Activated T-cell treated with anti-CD3 and anti-CD28 coated beads, Interleukin-2, amount 50 U/mL, for 48 hours (primary cell): ENCODE measurements at regions not wholly inside any gene's neighbourhood (a gene's known extent, or its start where the extent isn't known, plus 50 kb on each side); places are given as distances from the start of the nearest gene placed in this dataset.

Experiments used
- DNase-seq, 2 experiments: peaks; one replicate each; pipeline ENCODE4 v3.0.0-alpha.2; 2020

- no peak for DNase-seq
Observed at GRCh38 chr2:145253492-145253891, 733.6 kb upstream of the ZEB2 start.

GRCh38 chr2:145245268-145245870 is 725.5 kb upstream of the ZEB2 start:
- DNase-seq = no peak

- DNase-seq = no peak
Observed at GRCh38 chr2:145235312-145235711, 715.4 kb upstream of the ZEB2 start.

GRCh38 chr2:145230546-145230945 is 710.6 kb upstream of the ZEB2 start:
- DNase-seq = no peak

GRCh38 chr2:145228506-145228905 is 708.6 kb upstream of the ZEB2 start:
- DNase-seq = no peak

- DNase-seq = no peak
Observed at GRCh38 chr2:145226901-145227300, 707.0 kb upstream of the ZEB2 start.

GRCh38 chr2:145221516-145221915 is 701.6 kb upstream of the ZEB2 start:
- DNase-seq = no peak

GRCh38 chr2:145221032-145221431 is 701.1 kb upstream of the ZEB2 start:
- no peak for DNase-seq

- DNase-seq = no peak
Observed at GRCh38 chr2:145220496-145220895, 700.6 kb upstream of the ZEB2 start.

- no peak for DNase-seq
Observed at GRCh38 chr2:145207884-145208283, 688.0 kb upstream of the ZEB2 start.

- no peak for DNase-seq
Observed at GRCh38 chr2:145206496-145207281, 686.8 kb upstream of the ZEB2 start.

- no peak for DNase-seq
Observed at GRCh38 chr2:145203891-145204290, 684.0 kb upstream of the ZEB2 start.

GRCh38 chr2:145199827-145200706 is 680.1 kb upstream of the ZEB2 start:
- DNase-seq = no peak

GRCh38 chr2:145199042-145199441 is 679.1 kb upstream of the ZEB2 start:
- DNase-seq = no peak

- DNase-seq = no peak
Observed at GRCh38 chr2:145198555-145198954, 678.6 kb upstream of the ZEB2 start.

- DNase-seq = no peak
Observed at GRCh38 chr2:145197944-145198343, 678.0 kb upstream of the ZEB2 start.

- DNase-seq = no peak
Observed at GRCh38 chr2:145194673-145195072, 674.8 kb upstream of the ZEB2 start.

GRCh38 chr2:145190031-145190703 is 670.2 kb upstream of the ZEB2 start:
- DNase-seq = no peak

GRCh38 chr2:145186303-145186702 is 666.4 kb upstream of the ZEB2 start:
- DNase-seq = no peak

GRCh38 chr2:145185696-145186095 is 665.8 kb upstream of the ZEB2 start:
- no peak for DNase-seq

- no peak for DNase-seq
Observed at GRCh38 chr2:145184741-145185651, 665.1 kb upstream of the ZEB2 start.

GRCh38 chr2:145169285-145169684 is 649.4 kb upstream of the ZEB2 start:
- DNase-seq = no peak
